NOMO-1 treated with DMSO at 0.1 percent for 48 hours (cell line): ENCODE measurements at regions not wholly inside any gene's neighbourhood (a gene's known extent, or its start where the extent isn't known, plus 50 kb on each side); places are given as distances from the start of the nearest gene placed in this dataset.

Source experiments
- DNase-seq: peaks from one replicate; lab custom pipeline; 2025; ENCODE audit not compliant: unreplicated experiment; lab: John Stamatoyannopoulos, UW

GRCh38 chrX:10047133-10047532 lies 80.0 kb downstream of the CLDN34 start:
- no peak for DNase-seq

DNA sequence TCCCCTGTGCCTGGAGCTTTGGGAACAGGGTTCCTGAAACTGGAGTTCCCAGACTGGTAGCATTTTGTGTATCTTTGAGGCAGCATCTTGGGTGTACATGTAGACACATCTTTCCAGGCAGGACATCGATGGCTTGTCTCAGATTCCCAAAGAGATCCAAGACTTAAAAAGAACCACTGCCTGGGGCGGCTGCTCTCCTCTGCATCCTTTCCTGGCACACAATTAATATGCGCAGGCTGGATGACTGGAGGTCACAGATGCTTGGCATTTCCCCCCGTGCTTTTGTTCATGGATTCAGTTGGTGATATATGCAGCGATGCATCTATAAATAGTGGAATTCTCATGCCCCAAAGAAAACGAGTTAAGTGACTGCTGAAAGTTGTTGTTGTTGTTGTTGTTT lies 80.5 kb downstream of the CLDN34 start:
- DNase-seq, result no peak

- DNase-seq, result no peak
These were observed 80.9 kb downstream of the CLDN34 start for GRCh38 chrX:10048076-10048475.

GRCh38 chrX:10048707-10049106 lies 81.5 kb downstream of the CLDN34 start:
- DNase-seq, result no peak

- DNase-seq, result no peak
These were observed 82.1 kb downstream of the CLDN34 start for GRCh38 chrX:10049236-10049635.

DNA sequence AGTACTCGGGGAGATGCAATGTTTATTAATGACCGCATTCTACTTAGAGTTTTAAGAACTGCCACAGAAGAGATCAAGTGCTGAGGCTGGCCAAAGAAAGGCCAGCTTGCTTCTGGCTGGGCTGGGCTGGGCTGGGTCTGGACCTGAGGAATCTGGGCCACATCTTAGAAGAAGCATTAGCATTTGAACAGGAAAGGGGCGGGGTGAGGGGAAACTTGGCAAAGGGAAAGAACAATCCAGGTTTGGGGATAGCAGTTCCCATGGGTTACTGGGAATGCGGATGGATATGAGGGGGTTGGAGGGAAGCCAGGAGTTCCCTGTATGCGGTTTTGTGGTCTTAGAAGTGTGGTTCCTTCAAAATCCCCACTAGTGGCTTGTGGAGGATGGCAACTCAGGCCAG lies 83.3 kb downstream of the CLDN34 start:
- no peak for DNase-seq

DNA sequence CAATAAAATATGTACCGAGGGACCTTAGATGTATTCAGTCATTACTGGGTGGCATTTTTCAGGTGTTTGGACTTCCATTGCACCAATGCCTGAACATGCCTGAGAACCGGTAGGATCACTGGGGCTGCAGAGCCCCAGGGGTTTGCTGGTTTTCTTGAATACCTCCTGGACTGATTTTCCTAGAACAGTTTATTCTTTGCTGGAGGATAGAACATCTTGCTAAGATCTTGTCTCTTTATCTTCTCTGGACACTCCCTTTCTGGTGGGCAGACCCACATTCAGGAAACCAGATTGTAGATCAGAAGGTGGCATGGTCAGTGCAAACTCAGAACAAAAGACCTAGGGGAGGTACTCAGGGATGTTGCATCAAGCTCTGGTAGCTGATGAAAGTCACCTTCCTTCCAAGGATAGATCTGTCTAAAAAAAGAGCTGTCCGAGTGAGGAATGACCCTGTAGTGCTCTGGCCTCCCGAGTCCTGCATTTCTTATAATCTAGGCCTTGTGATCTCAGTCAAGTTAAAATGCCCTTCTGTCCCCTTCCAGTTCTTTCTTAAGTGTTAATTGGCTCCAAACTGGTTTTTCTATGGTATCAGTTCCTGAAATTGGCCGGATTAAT lies 84.8 kb downstream of the CLDN34 start:
- no peak for DNase-seq

GRCh38 chrX:10052906-10053625 lies 85.9 kb downstream of the CLDN34 start:
- DNase-seq, result no peak

GRCh38 chrX:10054396-10054795 lies 87.2 kb downstream of the CLDN34 start:
- no peak for DNase-seq

GRCh38 chrX:10055430-10055829 lies 88.3 kb downstream of the CLDN34 start:
- DNase-seq, result no peak

DNA sequence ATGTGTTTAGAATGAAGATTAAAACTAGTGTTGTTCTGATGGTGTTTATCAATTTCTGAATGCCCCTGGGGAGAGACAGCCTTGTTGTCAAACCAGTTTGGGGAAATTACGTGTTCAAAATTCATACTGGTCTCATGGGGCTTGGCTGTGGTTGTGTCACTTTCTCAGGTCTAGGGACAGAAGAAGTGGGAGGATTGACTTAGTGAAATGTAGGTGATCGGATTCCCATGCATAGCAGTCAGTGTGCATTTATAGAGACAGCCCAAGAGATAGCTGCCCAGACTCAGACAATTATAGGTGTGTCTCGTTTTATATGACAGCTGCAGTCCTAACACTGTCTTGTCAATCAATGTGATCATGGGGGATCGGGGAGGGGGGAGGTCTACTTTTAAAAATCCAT lies 94.4 kb upstream of the CLCN4 start:
- no peak for DNase-seq

DNA sequence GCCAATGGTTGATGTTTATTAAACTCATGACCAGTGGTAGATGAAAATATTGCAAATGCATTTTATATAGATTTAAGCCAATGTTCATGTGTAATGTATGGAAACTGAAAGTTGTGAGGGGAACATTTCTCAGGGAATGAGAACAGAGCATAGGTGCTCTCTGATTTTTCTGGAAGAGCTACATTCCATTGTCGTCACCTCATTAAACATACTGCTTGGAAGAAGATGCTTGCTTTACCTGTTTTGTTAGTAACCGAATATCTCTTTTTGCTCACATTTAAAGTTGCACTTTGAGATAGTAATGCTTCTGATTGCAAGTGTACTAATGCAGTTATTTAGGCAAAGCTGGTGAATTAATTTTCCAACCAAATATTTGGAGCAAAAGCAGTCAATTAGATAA lies 93.8 kb upstream of the CLCN4 start:
- DNase-seq, result no peak

DNA sequence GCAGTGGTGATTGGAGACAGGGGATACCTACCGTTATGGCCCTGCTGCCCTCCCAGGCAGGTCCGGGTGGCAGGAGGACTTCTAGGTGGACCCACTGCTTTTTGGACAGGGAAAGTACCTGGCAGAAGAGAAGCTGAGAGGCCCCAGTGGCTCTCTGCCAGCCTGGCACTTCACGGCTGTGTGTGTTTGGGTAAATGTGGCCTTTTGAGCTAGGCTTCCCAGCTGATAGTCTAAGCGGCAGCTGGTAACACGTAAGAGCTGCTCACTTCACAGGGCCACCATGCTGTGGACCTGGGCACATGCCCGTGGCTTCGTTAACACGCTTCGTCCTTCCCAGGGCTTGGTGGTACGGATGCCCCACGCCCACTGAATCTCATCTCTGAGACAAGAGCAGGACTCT lies 92.0 kb upstream of the CLCN4 start:
- DNase-seq, result no peak

GRCh38 chrX:10070714-10071436 lies 85.9 kb upstream of the CLCN4 start:
- no peak for DNase-seq

DNA sequence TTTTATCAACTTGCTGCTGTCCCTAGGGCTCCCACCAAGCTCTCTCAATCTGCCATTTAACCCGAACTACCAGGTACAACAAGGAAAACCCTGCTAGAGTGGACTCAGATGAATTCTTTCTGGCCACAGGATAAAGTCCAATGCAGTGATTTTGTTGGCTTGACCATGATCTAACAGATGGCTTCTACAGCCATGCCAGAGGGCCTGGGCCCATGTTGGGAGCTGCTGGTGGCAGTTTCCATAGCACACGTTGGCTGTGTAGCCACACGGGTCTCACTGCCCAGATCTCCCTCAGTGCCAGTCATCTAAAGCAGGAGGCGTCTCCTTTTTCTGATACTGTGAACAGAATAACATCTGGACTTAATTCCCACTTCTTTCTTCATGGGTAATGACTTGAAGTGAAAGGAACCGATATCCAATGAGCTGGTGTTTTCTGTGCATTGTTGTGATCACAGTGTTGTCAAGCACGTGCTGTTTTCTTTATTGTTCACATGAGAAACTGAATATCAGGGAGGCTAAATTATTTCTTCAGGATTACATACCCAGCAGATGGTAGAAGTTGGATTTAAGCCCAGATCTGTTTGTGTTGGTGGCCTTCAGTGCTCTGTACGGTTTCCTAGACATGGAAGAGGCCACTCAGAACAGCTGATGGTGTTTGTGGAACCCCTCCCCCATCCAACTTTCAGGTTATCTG lies 85.2 kb upstream of the CLCN4 start:
- DNase-seq, result no peak

- no peak for DNase-seq
These were observed 83.8 kb upstream of the CLCN4 start for GRCh38 chrX:10072786-10073568.

DNA sequence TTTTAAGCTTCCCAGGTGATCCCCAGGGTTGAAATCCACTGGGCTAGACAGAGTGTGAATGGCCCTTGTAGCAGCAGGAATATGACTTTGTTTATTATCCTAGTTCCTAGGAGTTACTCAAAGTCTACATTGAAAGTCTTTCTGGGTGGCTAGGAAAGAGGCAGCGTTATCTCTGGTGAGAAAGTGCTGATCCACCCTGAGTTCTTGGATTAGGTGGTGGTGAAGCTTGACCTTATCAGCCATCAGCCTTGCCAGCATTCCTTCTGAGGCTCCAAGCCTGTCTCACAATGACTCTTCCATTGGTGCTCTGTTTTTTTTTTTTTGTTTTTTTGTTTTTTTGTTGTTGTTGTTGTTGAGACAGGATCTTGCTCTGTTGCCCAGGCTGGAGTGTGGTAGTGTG lies 83.1 kb upstream of the CLCN4 start:
- DNase-seq, result no peak

- DNase-seq, result no peak
These were observed 82.4 kb upstream of the CLCN4 start for GRCh38 chrX:10074241-10074941.

GRCh38 chrX:10076765-10077164 lies 80.0 kb upstream of the CLCN4 start:
- DNase-seq, result no peak

DNA sequence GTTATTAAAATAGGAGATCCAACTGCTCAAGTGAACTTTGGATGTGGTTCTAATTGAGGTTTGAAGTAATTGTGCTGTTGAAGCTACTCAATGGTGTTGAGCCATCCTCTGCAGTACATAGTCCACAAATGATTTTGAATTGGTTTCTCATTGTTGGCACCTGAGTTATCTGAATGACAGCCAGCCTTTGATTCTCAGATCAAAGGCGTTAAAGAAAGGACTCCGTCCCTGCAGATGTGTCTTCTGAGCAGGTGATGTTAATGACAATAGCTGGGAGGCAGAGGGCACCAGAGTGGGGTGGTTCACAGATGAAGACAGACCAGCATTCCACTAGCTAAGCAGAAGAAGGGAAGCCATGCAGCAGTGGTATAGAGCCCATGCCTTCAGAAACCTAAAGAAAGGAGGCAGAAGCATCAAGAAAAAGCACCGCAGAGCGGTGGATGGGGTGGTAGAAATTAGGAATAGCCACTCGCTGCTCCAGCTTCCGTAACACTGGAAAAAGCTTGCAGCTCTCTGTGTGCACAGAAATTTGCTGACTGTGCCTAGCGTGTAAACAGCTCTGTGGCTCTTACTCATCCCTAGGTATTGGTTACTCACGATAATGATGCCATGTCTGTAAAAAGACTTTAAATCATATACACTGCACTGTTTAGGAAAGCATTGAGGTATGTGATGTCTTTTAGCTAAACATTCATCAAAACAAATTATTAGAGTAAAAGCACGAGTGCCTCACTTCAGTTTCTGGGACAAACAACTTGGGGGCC lies 79.2 kb upstream of the CLCN4 start:
- DNase-seq, result no peak
